Stimulated activated CD8-positive, alpha-beta memory T cell treated with anti-CD3 and anti-CD28 coated beads, Interleukin-12 subunit alpha, Interleukin-12 subunit beta, amount 100 ng/mL, for 1 hour (primary cell): ENCODE measurements at regions not wholly inside any gene's neighbourhood (a gene's known extent, or its start where the extent isn't known, plus 50 kb on each side); places are given as distances from the start of the nearest gene placed in this dataset.
"Not testable (repeated sequence)": the region's sequence is repeated elsewhere in the genome, so short reads cannot be mapped to it uniquely, and the experiment has no call there.

ENCODE experiments used
- DNase-seq: peaks from one replicate; pipeline ENCODE4 v3.0.0-alpha.2; 2020; ENCODE audit warnings: low read depth

GRCh38 chr5:57002959-57003485 is 51.1 kb upstream of the MIER3 start:
- DNase-seq: no peak

GRCh38 chr5:57003566-57003965 is 51.6 kb upstream of the MIER3 start:
- not testable (repeated sequence) for DNase-seq

- no peak for DNase-seq
Measured at GRCh38 chr5:57004800-57005199, 52.9 kb upstream of the MIER3 start.

GRCh38 chr5:57007344-57007743 is 55.4 kb upstream of the MIER3 start:
- DNase-seq: no peak

- DNase-seq: no peak
Measured at GRCh38 chr5:57009811-57010210, 57.9 kb upstream of the MIER3 start.

- DNase-seq: no peak
Measured at GRCh38 chr5:57010786-57011185, 58.9 kb upstream of the MIER3 start.

GRCh38 chr5:57012511-57012910 is 60.6 kb upstream of the MIER3 start:
- DNase-seq: no peak

- no peak for DNase-seq
Measured at GRCh38 chr5:57025961-57026360, 74.0 kb upstream of the MIER3 start.

GRCh38 chr5:57028161-57028560 is 76.2 kb upstream of the MIER3 start:
- no peak for DNase-seq

- no peak for DNase-seq
Measured at GRCh38 chr5:57032151-57032551, 80.2 kb upstream of the MIER3 start.

- no peak for DNase-seq
Measured at GRCh38 chr5:57033103-57033502, 81.2 kb upstream of the MIER3 start.

- no peak for DNase-seq
Measured at GRCh38 chr5:57033503-57033902, 81.6 kb upstream of the MIER3 start.

GRCh38 chr5:57034201-57034916 is 82.4 kb upstream of the MIER3 start:
- no peak for DNase-seq

GRCh38 chr5:57035955-57036354 is 84.0 kb upstream of the MIER3 start:
- DNase-seq: no peak

- no peak for DNase-seq
Measured at GRCh38 chr5:57036761-57037160, 84.8 kb upstream of the MIER3 start.

GRCh38 chr5:57037355-57037754 is 85.4 kb upstream of the MIER3 start:
- no peak for DNase-seq

- DNase-seq: no peak
Measured at GRCh38 chr5:57041570-57041969, 89.6 kb upstream of the MIER3 start.

GRCh38 chr5:57042524-57042931 is 90.6 kb upstream of the MIER3 start:
- DNase-seq: no peak

GRCh38 chr5:57054135-57054534 is 102.2 kb upstream of the MIER3 start:
- no peak for DNase-seq

GRCh38 chr5:57054671-57055070 is 102.7 kb upstream of the MIER3 start:
- DNase-seq: no peak

- DNase-seq: no peak
Measured at GRCh38 chr5:57055731-57056130, 103.8 kb upstream of the MIER3 start.

- DNase-seq: no peak
Measured at GRCh38 chr5:57063773-57064172, 110.1 kb upstream of the GPBP1 start.

GRCh38 chr5:57066924-57067596 is 106.8 kb upstream of the GPBP1 start:
- DNase-seq: no peak

- DNase-seq: no peak
Measured at GRCh38 chr5:57067597-57067924, 106.3 kb upstream of the GPBP1 start.
